Mesendoderm (in vitro differentiated cells): ENCODE measurements at regions not wholly inside any gene's neighbourhood (a gene's known extent, or its start where the extent isn't known, plus 50 kb on each side); places are given as distances from the start of the nearest gene placed in this dataset.

ENCODE experiments used
- DNase-seq: peaks from one replicate; pipeline ENCODE4 v3.0.0; 2013
- H2AK5ac ChIP-seq: 2 replicates; pipeline ENCODE4 v1.6.1; 2013; ENCODE audit warnings: low read length, inconsistent platforms
- H2BK120ac ChIP-seq: 2 replicates; pipeline ENCODE4 v1.6.1; 2013; ENCODE audit warnings: low read depth, mild to moderate bottlenecking, low read length, moderate library complexity, mixed read lengths
- H2BK15ac ChIP-seq: replicated peaks from 2 replicates; pipeline ENCODE4 v1.6.1; 2013; ENCODE audit warnings: low read depth, mild to moderate bottlenecking, moderate library complexity
- H2BK5ac ChIP-seq: 2 replicates; pipeline ENCODE4 v1.6.1; 2013; ENCODE audit warnings: low read length, inconsistent platforms
- H3K18ac ChIP-seq: 2 replicates; pipeline ENCODE4 v1.6.1; 2013; ENCODE audit warnings: mild to moderate bottlenecking, low read length, mixed read lengths
- H3K23ac ChIP-seq: one replicate; pipeline ENCODE4 v1.6.1; 2013; ENCODE audit warnings: low read length
- H3K27ac ChIP-seq: 2 replicates; pipeline ENCODE4 v1.5.1; 2013; ENCODE audit warnings: low read depth, mild to moderate bottlenecking, inconsistent platforms, low read length, moderate library complexity
- H3K27me3 ChIP-seq: 2 replicates; pipeline ENCODE4 v1.6.1; 2013; ENCODE audit warnings: low read length, control low read depth, mild to moderate bottlenecking, inconsistent platforms; ENCODE audit not compliant: insufficient read depth, poor library complexity
- H3K36me3 ChIP-seq: 2 replicates; pipeline ENCODE4 v1.6.1; 2013; ENCODE audit warnings: low read length, inconsistent platforms; ENCODE audit not compliant: control insufficient read depth, insufficient read depth
- H3K4ac ChIP-seq: one replicate; pipeline ENCODE4 v1.6.1; 2013; ENCODE audit warnings: low read depth, mild to moderate bottlenecking, low read length, moderate library complexity
- H3K4me1 ChIP-seq: 2 replicates; pipeline ENCODE4 v1.6.1; 2013; ENCODE audit warnings: low read depth, low read length, inconsistent platforms; ENCODE audit not compliant: control insufficient read depth
- H3K4me2 ChIP-seq: 2 replicates; pipeline ENCODE4 v1.6.1; 2013; ENCODE audit warnings: low read length
- H3K4me3 ChIP-seq: 2 replicates; pipeline ENCODE4 v1.5.1; 2013; ENCODE audit warnings: mild to moderate bottlenecking, low read length
- H3K56ac ChIP-seq: one replicate; pipeline ENCODE4 v1.6.1; 2013; ENCODE audit warnings: low read length
- H3K79me1 ChIP-seq: 2 replicates; pipeline ENCODE4 v1.6.1; 2013; ENCODE audit warnings: low read length, inconsistent platforms
- H3K79me2 ChIP-seq: 2 replicates; pipeline ENCODE4 v1.6.1; 2013; ENCODE audit warnings: mild to moderate bottlenecking, low read length; ENCODE audit not compliant: control insufficient read depth, insufficient read depth
- H3K9ac ChIP-seq: 2 replicates; pipeline ENCODE4 v1.6.1; 2013; ENCODE audit warnings: low read length, inconsistent platforms
- H4K5ac ChIP-seq: one replicate; pipeline ENCODE4 v1.6.1; 2013; ENCODE audit warnings: low read length
- H4K8ac ChIP-seq: one replicate; pipeline ENCODE4 v1.6.1; 2013; ENCODE audit warnings: low read depth, mild to moderate bottlenecking, control low read depth, low read length, moderate library complexity
- WGBS: extraction: QIAGEN DNeasy Blood & Tissue Kit; methylation state at CpG from one replicate; pipeline ENCODE4 v1.1.7; 2013; ENCODE audit warnings: low lambda C conversion rate, missing lambda C conversion rate; ENCODE audit not compliant: insufficient coverage; ENCODE audit errors: extremely low coverage; 5-methylcytosine and 5-hydroxymethylcytosine counted together

DNA sequence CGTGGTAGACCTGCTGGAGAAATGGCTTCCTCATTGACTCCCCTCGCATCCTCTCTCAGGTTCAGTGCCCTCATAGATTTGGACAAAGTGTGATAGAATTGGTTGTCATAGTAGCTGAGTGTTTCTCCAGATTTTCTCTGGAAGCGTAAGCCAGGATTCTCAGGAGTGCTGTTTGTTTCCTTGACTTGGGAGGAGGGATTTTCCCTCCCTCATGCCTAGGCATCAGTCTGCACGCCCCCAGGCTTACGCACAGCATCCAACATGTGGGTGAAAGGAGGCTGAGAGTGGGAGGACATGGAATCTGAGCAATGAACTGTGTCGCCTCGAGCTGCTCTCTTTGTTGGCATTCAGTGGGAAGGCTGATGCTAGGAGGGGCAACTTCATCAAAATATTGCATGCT lies 503.5 kb downstream of the LTN1 start:
- Histone ChIP-seq H3K4ac (no peak overlapping the region), H3K18ac (no peak overlapping the region), H3K36me3 (no peaks in the 10 kb centered on the region), H3K9ac (no peak overlapping the region), H3K56ac (no peak overlapping the region), H4K5ac (no peak overlapping the region), H3K4me1 (no peaks in the 10 kb centered on the region), H3K27me3 (no peaks in the 10 kb centered on the region), H2BK120ac (no peak overlapping the region), H2BK15ac (no peak overlapping the region), H4K8ac (no peak overlapping the region), H2BK5ac (no peak overlapping the region), H2AK5ac (no peak overlapping the region), H3K27ac (no peak overlapping the region), H3K79me1 (no peaks in the 10 kb centered on the region), H3K23ac (no peak overlapping the region), H3K4me2 (no peak overlapping the region), H3K79me2 (no peaks in the 10 kb centered on the region), H3K4me3 (no peak overlapping the region)
- WGBS: no CpG with 5 or more reads among the region's 7 CpGs
- no peak for DNase-seq

DNA sequence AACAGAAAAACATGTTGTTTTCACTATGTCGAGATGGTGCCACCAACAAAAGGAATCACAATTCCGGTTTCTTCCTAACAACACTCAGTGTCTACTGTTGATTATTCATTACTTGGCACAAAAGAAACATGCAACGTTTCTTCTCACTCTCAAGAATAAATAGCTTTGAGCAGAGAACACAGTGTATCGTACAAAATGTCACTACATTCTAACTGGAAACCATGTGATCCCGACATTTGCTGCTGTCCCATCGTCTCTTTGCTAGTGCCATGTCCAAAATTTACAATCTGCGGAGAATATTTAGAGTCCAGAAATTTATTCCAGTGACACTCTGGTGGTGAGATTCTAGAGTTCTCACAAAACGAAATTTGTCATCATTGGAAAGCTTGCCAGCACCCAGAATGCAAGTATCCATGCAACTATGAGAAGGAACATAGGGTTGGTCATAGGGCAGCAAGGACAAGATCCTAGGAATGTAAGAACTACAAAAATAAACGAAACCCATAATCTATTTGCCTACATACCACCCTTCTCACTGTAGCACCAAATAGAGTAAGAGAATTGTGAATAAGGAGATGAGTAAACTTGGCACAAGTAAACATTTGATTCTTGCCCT lies 505.1 kb downstream of the LTN1 start:
- Histone ChIP-seq H2BK120ac (no peak overlapping the region), H3K4me2 (no peak overlapping the region), H3K36me3 (no peaks in the 10 kb centered on the region), H3K27ac (no peak overlapping the region), H3K79me1 (no peaks in the 10 kb centered on the region), H3K9ac (no peak overlapping the region), H4K8ac (no peak overlapping the region), H3K4me3 (no peak overlapping the region), H3K23ac (no peak overlapping the region), H3K27me3 (no peaks in the 10 kb centered on the region), H2BK5ac (no peak overlapping the region), H4K5ac (no peak overlapping the region), H3K56ac (no peak overlapping the region), H3K79me2 (no peaks in the 10 kb centered on the region), H2BK15ac (no peak overlapping the region), H3K18ac (no peak overlapping the region), H3K4me1 (no peaks in the 10 kb centered on the region), H2AK5ac (no peak overlapping the region), H3K4ac (no peak overlapping the region)
- no peak for DNase-seq
- WGBS: no CpG with 5 or more reads among the region's 9 CpGs

DNA sequence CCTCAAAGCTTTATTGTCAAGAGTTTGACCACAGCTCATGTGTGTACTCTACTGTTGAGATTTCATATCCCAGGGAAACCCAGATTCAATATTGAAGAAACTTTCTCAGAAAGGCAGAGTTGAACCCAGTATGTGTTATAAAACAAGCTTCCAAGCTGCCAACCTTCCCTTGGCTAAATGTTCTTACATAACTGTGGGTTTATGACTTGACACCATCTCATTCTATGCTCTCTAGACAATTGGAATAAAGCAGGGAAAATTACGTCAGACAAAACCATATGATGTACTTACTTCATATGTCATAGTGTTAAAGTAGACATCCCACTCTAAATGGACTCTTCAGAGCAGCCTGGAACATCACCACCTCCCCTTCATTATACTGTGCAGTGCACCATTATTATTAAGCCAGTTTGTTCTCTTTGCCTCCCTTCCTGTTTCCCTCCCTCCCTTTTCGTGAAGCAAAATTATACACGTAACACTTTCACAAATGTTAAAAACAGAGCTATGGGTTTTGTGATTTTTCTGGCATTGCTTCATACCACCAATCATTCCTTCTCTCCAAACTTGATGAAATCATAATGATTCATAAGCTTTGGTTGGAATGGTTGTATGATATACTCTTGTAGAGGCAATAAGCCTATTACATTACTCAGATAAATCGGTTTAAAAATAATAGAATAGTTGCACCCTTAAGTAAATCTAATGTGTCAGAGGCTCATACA lies 507.2 kb downstream of the LTN1 start:
- WGBS: no CpG with 5 or more reads among the region's 4 CpGs
- Histone ChIP-seq H3K27me3 (no peaks in the 10 kb centered on the region), H2BK120ac (no peak overlapping the region), H2AK5ac (no peak overlapping the region), H3K4me1 (no peaks in the 10 kb centered on the region), H3K23ac (no peak overlapping the region), H3K18ac (no peak overlapping the region), H3K9ac (no peak overlapping the region), H2BK5ac (no peak overlapping the region), H4K8ac (no peak overlapping the region), H3K4ac (no peak overlapping the region), H3K4me3 (no peak overlapping the region), H3K79me1 (no peaks in the 10 kb centered on the region), H4K5ac (no peak overlapping the region), H3K27ac (no peak overlapping the region), H2BK15ac (no peak overlapping the region), H3K56ac (no peak overlapping the region), H3K79me2 (no peaks in the 10 kb centered on the region), H3K4me2 (no peak overlapping the region), H3K36me3 (no peaks in the 10 kb centered on the region)
- DNase-seq: no peak

DNA sequence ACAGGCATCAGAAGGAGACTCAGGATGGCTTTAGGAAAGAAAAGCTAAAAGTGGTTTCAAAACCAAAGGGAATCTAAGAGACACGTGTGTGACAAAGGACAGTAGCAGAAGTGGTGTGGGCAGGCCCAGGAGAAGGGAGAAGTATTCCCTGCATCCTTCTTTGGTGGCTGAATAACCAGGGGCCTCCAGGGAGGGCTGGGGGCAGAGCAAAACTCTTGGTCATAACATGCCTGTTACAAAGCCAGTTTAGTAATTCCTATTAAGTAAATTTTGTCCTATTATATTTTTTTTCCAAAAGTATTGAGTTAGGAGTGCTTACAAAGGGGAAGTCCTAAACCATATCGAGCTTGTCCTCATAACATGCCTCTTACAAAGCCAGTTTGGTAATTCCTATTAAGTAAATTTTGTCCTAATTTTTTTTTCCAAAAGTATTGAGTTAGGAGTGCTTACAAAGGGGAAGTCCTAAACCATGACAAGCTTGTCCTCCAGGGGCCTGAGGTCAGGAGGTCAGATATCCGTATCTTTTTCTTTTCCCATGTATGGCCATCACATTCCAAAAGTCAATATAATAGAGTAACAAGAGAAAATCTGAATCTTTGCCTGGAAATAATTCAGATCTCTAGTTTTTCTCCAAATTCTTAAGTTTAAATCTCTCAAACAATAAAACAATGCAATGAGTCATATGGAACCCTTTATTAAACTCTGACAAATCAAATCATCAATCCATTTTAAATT lies 509.2 kb downstream of the LTN1 start:
- H4K8ac ChIP-seq: no peak overlapping the region
- no peak overlapping the region for H3K9ac ChIP-seq
- H2BK15ac ChIP-seq: no peak overlapping the region
- H3K4me3 ChIP-seq: no peak overlapping the region
- no peak overlapping the region for H2AK5ac ChIP-seq
- H3K56ac ChIP-seq: no peak overlapping the region
- WGBS: no CpG with 5 or more reads among the region's 3 CpGs
- no peaks in the 10 kb centered on the region for H3K79me2 ChIP-seq
- DNase-seq: no peak
- H2BK5ac ChIP-seq: no peak overlapping the region
- H4K5ac ChIP-seq: no peak overlapping the region
- no peak overlapping the region for H3K27ac ChIP-seq
- no peaks in the 10 kb centered on the region for H3K4me1 ChIP-seq
- H3K79me1 ChIP-seq: no peaks in the 10 kb centered on the region
- no peak overlapping the region for H3K4me2 ChIP-seq
- no peak overlapping the region for H3K18ac ChIP-seq
- no peak overlapping the region for H2BK120ac ChIP-seq
- no peaks in the 10 kb centered on the region for H3K27me3 ChIP-seq
- no peak overlapping the region for H3K4ac ChIP-seq
- no peak overlapping the region for H3K23ac ChIP-seq
- no peaks in the 10 kb centered on the region for H3K36me3 ChIP-seq

DNA sequence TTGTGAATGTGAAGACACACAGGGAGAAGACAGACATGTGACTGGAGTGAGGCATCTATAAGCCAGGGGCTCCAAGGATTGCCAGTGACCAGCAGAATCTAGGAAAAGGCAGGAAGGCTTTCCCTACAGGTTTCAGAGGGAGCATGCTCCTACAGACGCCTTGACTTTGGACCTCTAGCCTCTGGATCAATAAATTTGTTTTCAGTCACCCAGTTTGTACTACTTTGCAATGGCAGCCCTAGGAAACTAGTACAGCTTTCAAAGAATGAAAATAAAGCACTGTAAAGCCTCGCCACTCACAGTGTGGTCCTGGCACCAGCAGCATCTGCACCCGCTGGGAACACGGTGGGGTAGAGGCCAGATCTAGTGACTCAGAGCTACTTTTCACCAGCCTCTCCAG lies 510.0 kb downstream of the LTN1 start:
- H3K56ac ChIP-seq: no peak overlapping the region
- no CpG with 5 or more reads among the region's 4 CpGs for WGBS
- H3K4me1 ChIP-seq: no peaks in the 10 kb centered on the region
- no peaks in the 10 kb centered on the region for H3K36me3 ChIP-seq
- no peak overlapping the region for H3K4me3 ChIP-seq
- H3K18ac ChIP-seq: no peak overlapping the region
- H3K4me2 ChIP-seq: no peak overlapping the region
- no peak overlapping the region for H2BK120ac ChIP-seq
- H2BK15ac ChIP-seq: no peak overlapping the region
- no peak overlapping the region for H2AK5ac ChIP-seq
- no peak for DNase-seq
- no peaks in the 10 kb centered on the region for H3K79me2 ChIP-seq
- H3K23ac ChIP-seq: no peak overlapping the region
- no peak overlapping the region for H4K5ac ChIP-seq
- H2BK5ac ChIP-seq: no peak overlapping the region
- no peak overlapping the region for H4K8ac ChIP-seq
- no peaks in the 10 kb centered on the region for H3K27me3 ChIP-seq
- no peak overlapping the region for H3K27ac ChIP-seq
- H3K4ac ChIP-seq: no peak overlapping the region
- H3K79me1 ChIP-seq: no peaks in the 10 kb centered on the region
- no peak overlapping the region for H3K9ac ChIP-seq
